Activated T-cell treated with anti-CD3 and anti-CD28 coated beads for 1 hour (primary cell): ENCODE measurements at regions not wholly inside any gene's neighbourhood (a gene's known extent, or its start where the extent isn't known, plus 50 kb on each side); places are given as distances from the start of the nearest gene placed in this dataset.

Experiments
- DNase-seq: peaks from one replicate; pipeline ENCODE4 v3.0.0-alpha.2; 2020; ENCODE audit warnings: low read depth

DNA sequence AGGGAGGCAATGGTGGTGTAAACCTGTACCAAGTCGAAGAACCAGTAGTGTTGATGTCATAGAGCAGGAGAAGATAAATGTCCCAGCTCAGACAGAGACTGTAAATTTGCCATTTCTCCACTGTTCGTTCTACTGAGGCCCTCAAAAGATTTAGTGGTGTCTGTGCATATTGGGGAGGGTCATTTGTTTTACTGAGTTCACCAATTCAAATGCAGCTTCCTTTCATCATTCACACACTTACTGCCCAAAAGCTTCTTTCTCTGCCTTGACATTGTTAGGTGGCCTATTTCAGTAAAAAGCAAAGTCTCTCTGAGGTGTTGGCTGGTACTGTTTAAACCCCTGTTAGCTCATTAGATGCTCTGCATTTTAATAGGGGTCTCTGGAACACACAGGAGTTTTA is 86.2 kb upstream of the EDNRB start:
- DNase-seq: no peak

DNA sequence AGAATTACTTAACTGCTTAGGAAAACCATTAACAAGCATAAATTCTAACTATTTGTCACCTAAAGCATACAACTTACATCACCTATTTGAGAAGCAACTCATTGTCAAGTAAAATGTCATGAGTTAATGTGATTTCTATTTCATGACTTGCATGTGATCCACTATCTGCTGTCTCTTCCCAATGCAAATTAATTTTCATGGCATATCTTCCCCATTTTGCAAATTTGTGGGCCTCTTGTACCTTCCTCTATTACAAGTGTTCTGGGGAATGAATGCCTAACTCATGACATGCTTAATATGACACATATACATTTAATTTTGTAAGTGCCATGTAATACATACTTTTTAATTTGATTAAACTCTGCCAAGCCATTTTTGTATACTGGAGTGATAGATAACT is 81.1 kb upstream of the EDNRB start:
- no peak for DNase-seq

GRCh38 chr13:77994166-77994565 is 75.5 kb upstream of the EDNRB start:
- no peak for DNase-seq

- DNase-seq: no peak
These were observed 72.4 kb upstream of the EDNRB start for GRCh38 chr13:77991003-77991402.

GRCh38 chr13:77989281-77989680 is 70.7 kb upstream of the EDNRB start:
- no peak for DNase-seq

- DNase-seq: no peak
These were observed 69.7 kb upstream of the EDNRB start for GRCh38 chr13:77988355-77988754.

- DNase-seq: no peak
These were observed 68.1 kb upstream of the EDNRB start for GRCh38 chr13:77986713-77987112.

DNA sequence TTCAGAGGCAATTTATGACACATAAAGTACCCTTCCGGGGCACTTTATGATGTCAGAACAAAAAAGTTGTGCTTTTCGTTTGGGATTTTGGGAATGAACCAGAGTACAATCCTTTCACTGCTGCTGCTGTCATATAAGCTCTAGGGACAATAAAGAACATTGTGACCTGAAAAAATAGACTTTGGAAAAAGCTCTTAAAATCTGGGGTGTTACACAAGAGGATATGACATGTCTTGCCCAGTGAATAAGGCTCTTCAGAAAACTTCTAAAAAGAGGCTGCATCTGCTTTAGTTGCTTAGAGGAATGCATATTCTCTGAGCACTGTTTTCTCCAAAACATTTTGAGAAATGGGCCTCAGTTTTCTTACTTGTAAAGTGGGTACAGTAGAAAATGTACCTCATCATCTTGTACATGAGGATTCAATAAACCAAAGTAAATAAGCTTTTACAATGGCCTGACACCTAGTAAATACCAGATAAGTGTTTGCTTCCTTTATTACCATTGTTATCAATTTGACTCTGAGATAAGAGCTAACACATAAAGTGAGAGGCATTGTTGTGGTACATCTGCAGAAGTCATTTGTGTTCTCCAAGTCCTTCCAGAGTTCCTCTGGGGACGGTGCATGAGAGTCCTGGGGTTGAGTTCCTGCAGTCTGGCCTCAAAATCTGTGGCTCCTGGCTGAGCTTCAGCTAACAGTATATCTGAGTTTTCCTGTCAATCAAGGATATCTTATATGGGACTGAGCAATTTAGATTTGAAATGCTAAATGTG is 67.4 kb upstream of the EDNRB start:
- DNase-seq: no peak

DNA sequence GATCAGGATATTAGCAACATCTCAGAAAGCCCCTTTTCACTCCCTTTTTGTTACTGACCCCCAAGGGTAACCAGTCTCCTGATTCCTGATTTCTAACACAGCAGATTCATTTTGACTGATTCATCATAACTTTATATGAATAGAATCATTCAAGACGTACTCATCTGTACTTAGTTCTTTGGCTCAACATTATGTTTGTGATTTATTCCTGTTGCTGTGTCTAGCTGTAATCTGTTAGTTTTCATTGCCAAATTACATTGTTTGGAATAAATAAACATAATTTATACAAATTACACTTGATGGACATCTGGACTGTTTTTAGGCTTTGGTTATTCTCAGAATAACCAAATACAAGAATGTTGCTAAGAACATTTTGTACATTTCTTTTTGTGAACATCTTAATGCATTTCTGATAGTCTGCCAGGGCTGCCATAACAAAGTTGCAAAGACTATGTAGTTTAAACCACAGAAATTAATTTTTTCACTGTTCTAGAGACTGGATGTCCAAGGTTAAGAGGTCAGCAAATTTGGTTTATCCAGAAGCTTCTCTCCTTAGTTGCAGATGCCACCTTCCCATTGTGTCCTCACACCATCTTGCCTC is 62.8 kb upstream of the EDNRB start:
- DNase-seq: no peak

DNA sequence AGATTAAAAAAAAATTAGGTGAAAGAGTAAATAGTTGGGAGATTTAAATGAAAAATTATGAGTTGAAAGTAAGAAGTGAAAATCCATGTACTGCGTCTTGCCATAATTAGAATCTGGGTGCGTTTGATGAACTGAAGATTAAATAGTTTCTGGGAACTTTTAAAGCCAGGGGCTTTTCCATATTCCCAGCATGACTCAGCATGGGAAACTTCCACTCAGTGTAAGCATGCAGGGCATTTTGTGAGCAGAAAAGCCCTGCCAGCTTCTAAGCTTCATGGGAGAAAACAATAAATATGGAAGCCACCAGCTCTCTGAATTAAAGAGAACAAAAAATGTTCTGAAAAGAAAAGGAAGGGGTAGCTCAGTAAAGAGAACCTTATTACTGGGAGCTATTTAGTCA is 62.0 kb upstream of the EDNRB start:
- DNase-seq: no peak

DNA sequence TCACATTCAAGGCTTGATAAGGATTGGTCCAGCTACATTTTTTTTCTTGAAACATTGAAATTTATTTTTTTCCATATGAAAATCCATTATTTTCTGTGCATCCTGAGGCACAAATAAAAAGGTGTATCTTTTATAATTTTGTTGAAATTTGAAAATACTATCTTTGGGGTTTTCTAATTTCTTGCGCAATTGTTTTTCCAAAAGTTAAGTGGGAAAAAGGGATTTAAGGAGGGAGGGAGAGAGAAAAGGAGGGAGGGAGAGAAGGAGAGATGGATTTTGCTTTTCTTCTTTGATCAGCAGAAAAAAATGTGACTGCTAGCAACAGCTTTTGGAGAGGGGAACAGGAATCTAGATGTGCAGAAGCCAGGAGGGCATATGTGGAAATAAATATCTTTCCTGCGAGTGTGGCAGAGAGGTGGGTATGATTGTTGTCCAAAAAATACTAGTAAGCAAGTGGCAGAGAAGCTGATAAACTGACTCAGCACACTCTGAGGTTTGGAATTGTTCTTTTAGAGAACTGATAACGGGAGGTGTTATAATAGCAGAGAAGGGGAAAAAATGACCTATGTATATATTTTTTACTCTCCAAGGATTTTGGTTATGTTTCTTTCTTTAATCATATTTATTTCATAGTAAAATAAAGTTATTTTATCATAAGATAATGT is 61.2 kb upstream of the EDNRB start:
- DNase-seq: no peak

DNA sequence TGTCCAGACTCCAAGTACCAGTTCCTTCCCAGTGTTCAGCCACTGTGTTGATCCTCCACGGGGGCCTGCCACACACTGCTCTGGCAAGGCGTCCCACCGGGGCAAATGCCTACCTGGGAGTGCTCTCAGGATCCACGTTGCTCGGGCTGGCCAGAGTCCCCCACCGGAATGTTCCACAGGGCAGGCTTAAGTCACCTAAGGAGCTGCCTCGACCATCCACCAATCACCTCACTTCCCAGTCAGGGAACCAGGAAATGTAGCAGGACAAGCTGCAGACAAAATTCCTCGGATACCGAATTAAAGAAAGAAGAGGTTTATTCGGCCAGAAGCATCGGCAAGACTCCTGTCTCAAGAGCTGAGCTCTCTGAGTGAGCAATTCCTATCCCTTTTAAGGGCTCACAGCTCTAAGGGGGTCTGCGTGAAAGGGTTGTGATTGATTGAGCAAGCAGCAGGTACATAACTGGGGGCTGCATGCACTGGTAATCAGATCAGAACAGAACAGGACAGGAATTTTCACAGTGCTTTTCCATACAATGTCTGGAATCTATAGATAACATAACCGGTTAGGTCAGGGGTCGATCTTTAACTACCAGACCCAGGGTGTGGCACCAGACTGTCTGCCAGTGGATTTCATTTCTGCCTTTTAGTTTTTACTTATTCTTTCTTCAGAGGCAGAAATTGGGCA is 56.9 kb upstream of the EDNRB start:
- no peak for DNase-seq

- DNase-seq: no peak
These were observed 50.7 kb upstream of the EDNRB start for GRCh38 chr13:77969299-77969698.
